ENCODE measurements at regions not wholly inside any gene's neighbourhood (a gene's known extent, or its start where the extent isn't known, plus 50 kb on each side); places are given as distances from the start of the nearest gene placed in this dataset.

DNA sequence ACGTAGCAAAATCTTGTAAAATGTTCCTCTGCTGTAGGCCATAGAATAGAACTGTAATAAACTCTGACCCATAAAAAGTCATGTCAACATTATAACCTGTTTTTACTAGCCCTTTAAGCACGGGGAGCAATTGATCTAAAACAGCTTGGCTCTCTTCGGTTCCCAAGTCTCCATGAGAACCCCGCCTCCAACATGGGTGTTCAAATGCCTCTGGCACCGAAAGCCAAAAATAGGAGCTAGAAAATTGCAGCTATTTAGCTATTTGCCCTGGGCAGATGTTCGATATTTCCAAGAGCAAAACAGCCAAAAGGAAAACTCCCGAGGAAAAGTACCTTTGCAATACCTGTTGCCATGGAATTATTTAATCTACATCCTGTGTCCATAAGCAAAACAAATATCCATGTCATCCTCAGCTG is 563.1 kb downstream of the EFNB2 start:
- Histone ChIP-seq H3K27me3 (ENCODE audit: insufficient read depth, low read depth, severe bottlenecking) (no peaks in the 10 kb centered on the region), H3K9me3 (ENCODE audit: severe bottlenecking) (no peaks in the 10 kb centered on the region), H3K4me3 (ENCODE audit: low read depth, low read length) (no peak overlapping the region), H3K27ac (no peak overlapping the region), H3K36me3 (no peaks in the 10 kb centered on the region)
- DNase-seq = no peak
- TF ChIP-seq, protein P1, sequence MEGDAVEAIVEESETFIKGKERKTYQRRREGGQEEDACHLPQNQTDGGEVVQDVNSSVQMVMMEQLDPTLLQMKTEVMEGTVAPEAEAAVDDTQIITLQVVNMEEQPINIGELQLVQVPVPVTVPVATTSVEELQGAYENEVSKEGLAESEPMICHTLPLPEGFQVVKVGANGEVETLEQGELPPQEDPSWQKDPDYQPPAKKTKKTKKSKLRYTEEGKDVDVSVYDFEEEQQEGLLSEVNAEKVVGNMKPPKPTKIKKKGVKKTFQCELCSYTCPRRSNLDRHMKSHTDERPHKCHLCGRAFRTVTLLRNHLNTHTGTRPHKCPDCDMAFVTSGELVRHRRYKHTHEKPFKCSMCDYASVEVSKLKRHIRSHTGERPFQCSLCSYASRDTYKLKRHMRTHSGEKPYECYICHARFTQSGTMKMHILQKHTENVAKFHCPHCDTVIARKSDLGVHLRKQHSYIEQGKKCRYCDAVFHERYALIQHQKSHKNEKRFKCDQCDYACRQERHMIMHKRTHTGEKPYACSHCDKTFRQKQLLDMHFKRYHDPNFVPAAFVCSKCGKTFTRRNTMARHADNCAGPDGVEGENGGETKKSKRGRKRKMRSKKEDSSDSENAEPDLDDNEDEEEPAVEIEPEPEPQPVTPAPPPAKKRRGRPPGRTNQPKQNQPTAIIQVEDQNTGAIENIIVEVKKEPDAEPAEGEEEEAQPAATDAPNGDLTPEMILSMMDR (IDR thresholded peaks at IDR 0.05; ENCODE audit: low read depth, low read length) = no peak

DNA sequence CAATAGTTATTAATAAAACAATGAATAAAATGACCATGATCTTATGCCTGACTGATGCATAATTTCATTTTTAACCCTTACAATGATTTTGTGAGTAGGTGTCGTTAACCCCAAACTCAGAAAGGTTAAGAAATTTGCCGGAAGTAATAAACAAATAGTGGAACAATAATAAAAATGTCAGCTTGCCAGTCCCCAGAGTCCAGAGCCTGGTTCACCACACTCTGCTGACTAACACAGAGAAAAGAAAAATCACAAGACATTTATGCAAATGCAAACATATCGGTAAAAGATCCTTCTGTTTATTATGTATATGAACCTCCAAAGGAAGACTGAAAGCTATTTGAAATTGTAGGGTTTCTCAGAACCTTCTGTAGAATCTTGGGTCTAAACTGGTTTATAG is 563.7 kb downstream of the EFNB2 start:
- TF ChIP-seq, protein P1 (IDR thresholded peaks at IDR 0.05; ENCODE audit: low read depth, low read length) = no peak
- Histone ChIP-seq H3K9me3 (ENCODE audit: severe bottlenecking) (no peaks in the 10 kb centered on the region), H3K27me3 (ENCODE audit: insufficient read depth, low read depth, severe bottlenecking) (no peaks in the 10 kb centered on the region), H3K27ac (no peak overlapping the region), H3K36me3 (no peaks in the 10 kb centered on the region), H3K4me3 (ENCODE audit: low read depth, low read length) (no peak overlapping the region)
- no peak for DNase-seq

DNA sequence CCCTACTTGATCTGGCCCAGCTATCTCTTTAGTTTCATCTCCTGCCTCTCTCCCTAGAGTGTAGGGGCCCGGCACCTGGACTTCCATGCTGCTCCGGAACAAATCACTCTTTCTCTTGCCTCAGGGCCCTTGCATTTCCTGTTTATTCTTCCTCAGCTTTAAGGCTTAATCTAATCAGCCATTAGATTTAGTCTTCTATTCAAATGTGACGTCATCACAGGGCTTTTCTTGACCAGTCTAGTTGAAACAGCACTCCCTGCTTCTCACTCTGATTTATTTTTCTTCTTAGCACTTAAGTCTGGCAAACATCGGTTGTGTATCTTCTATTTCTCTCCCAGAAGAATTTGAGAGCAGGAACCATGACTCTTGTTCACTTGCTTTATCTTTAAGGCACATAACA is 564.1 kb downstream of the EFNB2 start:
- Histone ChIP-seq H3K27me3 (ENCODE audit: insufficient read depth, low read depth, severe bottlenecking) (no peaks in the 10 kb centered on the region), H3K27ac (no peak overlapping the region), H3K4me3 (ENCODE audit: low read depth, low read length) (no peak overlapping the region), H3K36me3 (no peaks in the 10 kb centered on the region), H3K9me3 (ENCODE audit: severe bottlenecking) (no peaks in the 10 kb centered on the region)
- DNase-seq = no peak
- TF ChIP-seq, protein P1 (IDR thresholded peaks at IDR 0.05; ENCODE audit: low read depth, low read length) = no peak

DNA sequence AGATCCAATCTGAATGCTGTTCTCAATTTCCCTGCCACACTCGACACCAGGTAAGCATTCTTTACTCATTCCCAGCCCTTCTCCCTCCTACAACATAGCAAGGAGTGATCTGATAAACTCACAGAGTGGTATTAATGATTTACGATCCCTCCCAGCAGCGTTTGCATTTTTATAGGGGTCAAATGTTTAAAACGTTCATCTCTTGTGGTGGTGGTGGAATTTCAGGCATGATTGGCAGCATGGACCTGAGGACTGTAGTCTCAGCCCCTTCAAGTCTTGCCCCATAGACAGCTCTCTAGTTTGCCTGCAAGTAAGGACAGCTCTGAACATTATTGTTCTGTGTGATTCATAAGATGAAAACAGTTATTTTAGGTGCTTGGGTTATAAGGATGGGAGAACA is 565.7 kb downstream of the EFNB2 start:
- DNase-seq = no peak
- no peaks in the 10 kb centered on the region for H3K9me3 ChIP-seq (ENCODE audit: severe bottlenecking)
- no peaks in the 10 kb centered on the region for H3K27me3 ChIP-seq (ENCODE audit: insufficient read depth, low read depth, severe bottlenecking)
- H3K27ac ChIP-seq = no peak overlapping the region
- no peak overlapping the region for H3K4me3 ChIP-seq (ENCODE audit: low read depth, low read length)
- TF ChIP-seq, protein P1 (IDR thresholded peaks at IDR 0.05; ENCODE audit: low read depth, low read length) = no peak
- no peaks in the 10 kb centered on the region for H3K36me3 ChIP-seq

DNA sequence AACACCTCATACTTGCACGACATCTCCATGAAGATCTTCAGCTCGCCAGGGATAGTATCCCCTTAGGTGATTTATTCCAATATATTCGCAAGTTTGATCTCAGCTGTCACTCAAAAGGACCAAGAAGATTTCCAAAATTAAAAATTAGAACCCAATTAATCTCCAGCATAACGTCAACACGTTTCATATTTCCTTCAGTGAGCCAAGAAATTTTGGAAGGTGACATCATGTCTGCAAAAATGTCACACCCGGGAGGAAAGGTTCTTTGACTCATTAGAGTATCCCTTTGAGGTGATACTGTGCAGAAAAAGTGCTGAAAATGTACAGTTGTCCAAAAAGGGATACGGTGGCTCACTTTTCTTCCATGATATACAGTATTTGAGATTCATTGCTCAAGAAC is 569.6 kb downstream of the EFNB2 start:
- DNase-seq = no peak
- Histone ChIP-seq H3K36me3 (no peaks in the 10 kb centered on the region), H3K4me3 (ENCODE audit: low read depth, low read length) (no peak overlapping the region), H3K9me3 (ENCODE audit: severe bottlenecking) (no peaks in the 10 kb centered on the region), H3K27me3 (ENCODE audit: insufficient read depth, low read depth, severe bottlenecking) (no peaks in the 10 kb centered on the region), H3K27ac (no peak overlapping the region)
- TF ChIP-seq, protein P1 (IDR thresholded peaks at IDR 0.05; ENCODE audit: low read depth, low read length) = no peak

DNA sequence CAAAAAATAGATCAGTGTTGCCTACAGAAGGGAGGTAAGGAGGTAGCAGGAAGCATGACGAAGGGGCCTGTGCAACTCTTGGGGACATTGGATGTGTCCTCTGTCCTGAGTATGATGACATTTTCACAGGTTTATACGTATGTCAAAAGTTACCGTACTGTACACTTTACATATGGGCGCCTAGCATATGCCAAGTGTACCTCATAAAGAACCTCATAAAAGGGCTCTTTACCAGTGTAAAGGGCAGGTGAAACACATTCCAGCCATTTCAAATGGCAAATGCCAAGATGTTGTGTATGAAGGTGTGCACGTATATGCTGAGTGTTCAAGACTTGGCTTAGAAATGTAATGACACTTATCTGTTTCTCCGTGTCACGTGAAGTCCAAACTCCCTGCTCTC is 573.4 kb downstream of the EFNB2 start:
- Histone ChIP-seq H3K9me3 (ENCODE audit: severe bottlenecking) (no peaks in the 10 kb centered on the region), H3K36me3 (no peaks in the 10 kb centered on the region), H3K27ac (no peak overlapping the region), H3K4me3 (ENCODE audit: low read depth, low read length) (no peak overlapping the region), H3K27me3 (ENCODE audit: insufficient read depth, low read depth, severe bottlenecking) (no peaks in the 10 kb centered on the region)
- TF ChIP-seq, protein P1 (IDR thresholded peaks at IDR 0.05; ENCODE audit: low read depth, low read length) = no peak
- no peak for DNase-seq
